Sigmoid colon (tissue), 4 donors: ENCODE measurements at regions not wholly inside any gene's neighbourhood (a gene's known extent, or its start where the extent isn't known, plus 50 kb on each side); places are given as distances from the start of the nearest gene placed in this dataset.

Experiments
- EP300 ChIP-seq, 4 donors: sonication (generic); formaldehyde crosslinking; IDR thresholded peaks; one replicate each; pipeline ENCODE4 v1.6.1; 2017; ENCODE audit warnings: antibody characterized with exemption in 4 of 4
- POLR2A ChIP-seq, 2 donors: fragments of 450-650 bp; IDR thresholded peaks; one replicate each; pipeline ENCODE4 v1.6.1; 2016; ENCODE audit warnings: antibody characterized with exemption in 2 of 2, mild to moderate bottlenecking in 2 of 2, moderate library complexity in 2 of 2
- POLR2AphosphoS5 ChIP-seq, 4 donors: sonication (generic); formaldehyde crosslinking; IDR thresholded peaks; one replicate each; pipeline ENCODE4 v1.6.1; 2017; ENCODE audit warnings: antibody characterized with exemption in 4 of 4
- TF ChIP-seq, protein P1 (sequence below), 4 experiments: fragments of 450-650 bp in 3 of 4; fragments of 200-600 bp in 1 of 4; IDR thresholded peaks; one replicate each; pipeline ENCODE4 v1.5.1; 2016 to 2019; ENCODE audit warnings: antibody characterized with exemption in 4 of 4, mild to moderate bottlenecking in 3 of 4, moderate library complexity in 2 of 4

DNA sequence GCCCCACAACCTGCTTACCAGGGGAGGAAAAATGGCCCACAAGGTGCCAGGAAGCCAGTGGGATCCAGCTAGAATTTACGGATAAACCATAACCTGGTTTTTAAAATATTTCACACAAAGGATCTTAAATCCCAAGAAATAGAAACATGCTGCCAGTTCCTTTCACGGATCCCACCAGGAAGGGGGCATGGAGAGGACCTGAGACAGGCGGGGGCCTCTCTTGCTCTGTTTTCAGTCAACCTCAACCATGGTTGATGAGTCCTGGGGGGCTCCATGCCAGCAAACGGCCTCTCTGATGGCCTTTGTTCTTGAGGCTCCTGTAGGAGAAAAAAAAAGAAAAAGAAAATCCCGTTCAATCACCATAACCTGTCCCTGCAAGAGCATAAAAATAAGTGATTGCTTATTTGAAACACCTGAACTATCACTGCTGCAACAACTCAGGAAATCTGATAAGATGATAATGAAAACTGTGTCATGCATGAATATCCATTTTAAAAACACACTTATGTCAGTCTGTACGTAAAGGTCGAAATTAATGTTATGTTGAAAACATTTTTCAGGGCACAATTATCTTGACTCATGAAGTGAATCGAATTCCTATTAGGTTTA, 125.8 kb upstream of the CST7 start:
- TF ChIP-seq, protein P1, sequence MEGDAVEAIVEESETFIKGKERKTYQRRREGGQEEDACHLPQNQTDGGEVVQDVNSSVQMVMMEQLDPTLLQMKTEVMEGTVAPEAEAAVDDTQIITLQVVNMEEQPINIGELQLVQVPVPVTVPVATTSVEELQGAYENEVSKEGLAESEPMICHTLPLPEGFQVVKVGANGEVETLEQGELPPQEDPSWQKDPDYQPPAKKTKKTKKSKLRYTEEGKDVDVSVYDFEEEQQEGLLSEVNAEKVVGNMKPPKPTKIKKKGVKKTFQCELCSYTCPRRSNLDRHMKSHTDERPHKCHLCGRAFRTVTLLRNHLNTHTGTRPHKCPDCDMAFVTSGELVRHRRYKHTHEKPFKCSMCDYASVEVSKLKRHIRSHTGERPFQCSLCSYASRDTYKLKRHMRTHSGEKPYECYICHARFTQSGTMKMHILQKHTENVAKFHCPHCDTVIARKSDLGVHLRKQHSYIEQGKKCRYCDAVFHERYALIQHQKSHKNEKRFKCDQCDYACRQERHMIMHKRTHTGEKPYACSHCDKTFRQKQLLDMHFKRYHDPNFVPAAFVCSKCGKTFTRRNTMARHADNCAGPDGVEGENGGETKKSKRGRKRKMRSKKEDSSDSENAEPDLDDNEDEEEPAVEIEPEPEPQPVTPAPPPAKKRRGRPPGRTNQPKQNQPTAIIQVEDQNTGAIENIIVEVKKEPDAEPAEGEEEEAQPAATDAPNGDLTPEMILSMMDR (IDR thresholded peaks at IDR 0.05), result no peak
- TF ChIP-seq POLR2A (IDR thresholded peaks at IDR 0.05) (no peak), POLR2AphosphoS5 (IDR thresholded peaks at IDR 0.05) (no peak), EP300 (IDR thresholded peaks at IDR 0.05) (no peak)
